HG02840 (cell line): ENCODE measurements at regions not wholly inside any gene's neighbourhood (a gene's known extent, or its start where the extent isn't known, plus 50 kb on each side); places are given as distances from the start of the nearest gene placed in this dataset.
"Not testable (repeated sequence)": the region's sequence is repeated elsewhere in the genome, so short reads cannot be mapped to it uniquely, and the experiment has no call there.

ENCODE experiments used
- ATAC-seq: cut with Tn5 transposase; IDR thresholded peaks from one replicate; pipeline ENCODE4 v1.9.1; 2021; ENCODE audit warnings: mild to moderate bottlenecking, moderate library complexity, moderate number of reproducible peaks; ENCODE audit not compliant: unreplicated experiment, low FRiP score

GRCh38 chr1:60621368-60621851 is 461.0 kb upstream of the NFIA start:
- ATAC-seq = no peak

GRCh38 chr1:60620087-60620486 is 462.3 kb upstream of the NFIA start:
- no peak for ATAC-seq

DNA sequence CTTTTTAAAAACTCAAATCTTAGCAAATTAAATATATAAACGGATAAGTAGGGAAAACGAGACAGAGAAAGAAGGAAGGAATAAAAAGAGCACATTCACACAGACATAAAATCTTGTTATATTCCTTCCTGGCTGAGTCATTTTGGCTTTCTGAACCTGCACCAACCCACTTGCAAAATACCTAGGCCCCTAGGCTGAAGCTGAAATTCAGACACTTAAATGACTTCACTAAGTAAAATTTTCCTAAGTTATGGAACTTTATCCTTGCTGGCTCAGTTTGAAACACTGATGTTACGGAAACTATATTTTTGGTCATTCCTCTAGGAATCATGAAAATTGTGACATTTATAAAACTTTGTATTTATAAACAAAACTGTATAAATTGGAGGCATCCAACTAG is 462.8 kb upstream of the NFIA start:
- ATAC-seq = no peak

DNA sequence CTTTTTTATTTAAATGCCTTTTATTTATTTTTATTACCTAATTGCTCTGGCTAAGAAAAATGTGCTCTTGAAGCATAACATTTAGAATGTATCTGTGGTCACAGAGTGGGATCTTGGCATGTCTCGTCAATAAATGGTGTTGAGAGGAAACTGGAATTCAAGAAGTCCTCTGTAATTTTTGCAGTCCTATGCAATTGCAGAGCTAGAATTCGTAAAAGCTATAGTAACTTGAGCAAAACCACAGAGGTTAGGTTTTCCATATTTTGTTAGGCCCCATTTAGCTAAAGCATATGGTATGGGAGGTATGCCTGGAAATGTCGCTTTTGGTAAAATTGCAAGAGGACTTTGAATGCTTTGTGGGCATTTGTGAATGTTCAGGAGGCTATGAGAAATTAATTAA is 466.7 kb upstream of the NFIA start:
- no peak for ATAC-seq

GRCh38 chr1:60612790-60613189 is 469.6 kb upstream of the NFIA start:
- no peak for ATAC-seq

GRCh38 chr1:60606921-60607320 is 475.4 kb upstream of the NFIA start:
- not testable (repeated sequence) for ATAC-seq

- no peak for ATAC-seq
Observed at GRCh38 chr1:60600532-60600931, 481.8 kb upstream of the NFIA start.

GRCh38 chr1:60599574-60599973 is 482.8 kb upstream of the NFIA start:
- no peak for ATAC-seq

GRCh38 chr1:60598041-60598910 is 484.1 kb upstream of the NFIA start:
- no peak for ATAC-seq

GRCh38 chr1:60596791-60597750 is 485.3 kb upstream of the NFIA start:
- ATAC-seq = no peak

DNA sequence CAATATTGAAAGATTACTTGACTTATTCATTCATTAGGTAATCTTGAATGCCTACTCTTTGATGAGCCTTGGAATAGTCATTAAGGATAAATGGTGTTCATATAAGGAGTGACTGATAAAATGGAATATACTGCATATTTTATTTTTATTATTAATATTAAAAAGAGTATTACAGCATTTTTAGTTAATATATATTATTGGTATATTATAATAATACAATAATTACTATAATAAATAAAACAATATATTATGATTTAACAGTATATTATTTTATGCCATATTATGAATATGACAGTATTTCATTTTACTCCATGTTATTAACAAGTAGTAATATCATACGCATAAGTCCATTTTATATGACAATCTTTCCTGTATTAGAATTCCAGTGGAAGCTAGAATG is 490.8 kb upstream of the NFIA start:
- ATAC-seq = no peak

GRCh38 chr1:60589916-60590315 is 492.4 kb upstream of the NFIA start:
- ATAC-seq = no peak

GRCh38 chr1:60589046-60589748 is 493.2 kb upstream of the NFIA start:
- ATAC-seq = no peak

DNA sequence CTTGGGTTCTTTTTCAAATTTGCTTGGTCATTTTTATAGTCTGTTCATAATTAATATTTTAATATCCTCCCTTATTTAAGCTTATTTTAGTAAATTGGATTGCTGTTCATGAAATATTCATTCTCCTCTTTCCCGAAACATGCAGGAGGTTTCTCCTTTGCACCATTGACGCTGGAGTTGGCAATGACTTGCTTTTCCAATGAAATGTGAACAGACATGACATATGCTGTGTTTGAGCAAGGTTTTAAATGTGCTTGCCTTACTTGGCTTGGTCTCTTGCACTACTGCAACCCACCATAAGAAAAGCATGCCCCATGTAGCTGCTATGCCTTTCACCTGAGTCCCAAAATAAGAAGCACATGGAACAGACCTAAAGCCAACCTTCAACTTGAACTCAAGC is 498.0 kb upstream of the NFIA start:
- no peak for ATAC-seq

GRCh38 chr1:60583696-60584095 is 498.7 kb upstream of the NFIA start:
- ATAC-seq = no peak

DNA sequence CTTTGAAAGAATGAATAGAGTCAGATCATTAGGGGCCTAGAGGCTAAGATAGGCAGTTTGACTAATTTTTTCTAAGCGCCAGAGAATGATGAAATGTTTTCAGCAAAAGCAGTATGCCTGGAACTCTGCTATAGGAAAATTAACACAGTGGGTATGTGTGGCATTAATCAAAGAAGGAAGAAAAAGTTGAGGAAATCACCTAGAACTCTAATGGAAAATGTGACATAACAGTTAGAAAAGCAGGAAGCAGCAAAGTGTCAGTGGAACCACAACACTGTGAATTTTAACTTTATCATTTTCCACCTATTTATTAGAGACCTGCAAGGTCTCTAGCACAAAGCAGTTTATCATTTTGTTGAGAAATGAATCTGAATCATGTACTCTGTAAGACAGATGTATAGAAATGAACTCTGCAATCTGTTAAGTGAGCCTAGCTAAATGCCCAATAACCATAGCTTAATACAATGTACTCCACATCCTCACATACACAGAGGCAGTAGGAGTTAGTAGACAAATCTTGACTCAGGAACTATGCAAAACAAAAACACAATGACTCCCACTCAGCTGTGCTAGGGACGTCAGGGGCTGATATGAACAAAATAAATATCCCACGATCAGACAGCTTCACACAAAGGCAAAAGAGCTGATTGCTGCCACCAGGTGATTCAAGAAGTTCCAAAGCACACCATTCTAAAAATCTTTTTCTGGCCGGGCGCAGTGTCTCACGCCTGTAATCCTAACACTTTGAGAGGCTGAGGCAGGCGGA is 500.7 kb upstream of the NFIA start:
- ATAC-seq = no peak

DNA sequence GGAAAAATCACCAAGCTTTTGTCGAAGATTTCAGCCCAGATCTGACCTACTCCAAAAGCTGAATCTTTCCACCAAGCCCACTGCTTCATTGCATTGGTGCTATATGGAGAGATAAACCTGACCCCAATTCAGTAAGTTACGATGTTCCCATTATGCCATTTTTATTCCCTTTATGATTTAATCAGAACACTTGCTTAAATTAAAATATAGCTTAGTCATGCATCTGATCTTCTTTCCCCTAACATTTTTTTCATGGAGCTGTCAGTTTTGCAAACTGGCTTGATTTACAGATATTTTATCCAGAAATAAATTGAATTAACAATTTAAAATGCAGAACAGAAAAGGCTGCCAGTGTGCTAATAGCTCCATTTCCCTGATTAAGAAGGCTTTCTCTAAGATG is 503.5 kb upstream of the C1orf87 start:
- no peak for ATAC-seq

DNA sequence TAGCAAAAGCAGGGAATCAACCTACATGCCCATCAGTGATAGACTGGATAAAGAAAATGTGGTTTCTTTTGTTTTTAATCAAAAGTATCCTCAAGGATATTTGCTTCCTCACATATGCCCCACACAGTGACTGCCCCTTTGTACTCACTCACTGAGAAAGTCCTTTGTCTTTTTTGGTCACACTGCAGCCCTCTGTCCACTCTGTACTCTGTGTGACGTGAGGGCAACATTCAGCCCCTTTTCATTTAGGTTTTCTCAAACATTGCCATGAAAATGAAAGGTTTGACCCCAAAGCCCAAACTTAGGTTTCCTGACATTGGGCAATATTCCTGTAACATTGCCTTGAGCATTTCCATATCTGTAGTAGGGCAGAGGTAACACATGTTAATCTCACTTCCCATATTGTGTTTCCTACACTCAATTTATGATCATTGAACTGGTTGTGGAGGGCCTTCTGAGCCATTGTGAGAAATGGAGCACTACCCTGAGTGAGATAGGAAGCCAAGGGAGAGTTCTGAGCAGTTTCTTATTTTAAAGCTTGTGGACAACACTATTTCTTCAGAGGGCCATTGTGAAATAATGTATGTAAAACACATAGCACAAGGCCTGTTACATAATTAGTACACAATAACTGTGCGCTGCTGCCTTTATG is 501.9 kb upstream of the C1orf87 start:
- ATAC-seq = no peak

DNA sequence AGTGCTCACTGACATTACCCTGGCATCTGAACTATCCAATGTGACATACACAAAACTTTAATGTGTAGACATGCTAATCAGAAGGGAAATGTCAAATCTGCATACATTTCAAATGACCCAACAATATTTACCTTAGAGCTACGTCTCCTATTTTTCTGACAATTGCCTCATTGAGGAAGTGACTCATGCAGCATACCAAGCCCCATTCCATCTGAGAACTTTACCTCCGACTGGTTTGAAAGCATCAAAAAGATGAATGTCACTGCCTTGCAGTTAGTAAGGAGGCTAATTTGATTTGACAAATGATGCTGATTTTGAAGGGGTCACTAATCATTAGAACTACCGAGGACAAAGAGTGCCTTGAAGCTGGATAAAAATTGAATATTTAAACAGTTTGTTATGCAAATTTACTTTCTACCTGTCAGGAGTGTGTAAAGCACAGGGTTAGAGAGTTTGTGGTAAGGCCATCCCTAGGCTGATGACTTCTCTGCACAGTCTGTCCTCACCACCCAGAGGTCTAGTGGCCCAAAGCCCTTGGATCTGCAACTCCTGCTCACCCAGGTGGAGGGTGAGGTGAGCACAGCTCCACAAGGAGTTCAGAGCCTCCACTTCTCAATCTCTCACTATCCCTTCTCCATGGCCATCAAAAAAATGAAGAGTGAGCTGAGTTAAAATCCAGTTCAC is 500.3 kb upstream of the C1orf87 start:
- no peak for ATAC-seq
